Astrocyte of the spinal cord (primary cell): ENCODE measurements at regions not wholly inside any gene's neighbourhood (a gene's known extent, or its start where the extent isn't known, plus 50 kb on each side); places are given as distances from the start of the nearest gene placed in this dataset.

Source experiments
- DNase-seq: peaks from one replicate; pipeline ENCODE4 v3.0.0; 2011; ENCODE audit warnings: low read depth, low spot score
- H3K4me3 ChIP-seq: 2 replicates; pipeline ENCODE4 v1.5.1; 2011; ENCODE audit warnings: low read depth, mild to moderate bottlenecking, low read length, moderate library complexity
- CTCF ChIP-seq: IDR thresholded peaks from 2 replicates; pipeline ENCODE4 v1.5.1; 2012; ENCODE audit warnings: low read depth, mild to moderate bottlenecking, low read length, inconsistent platforms
- in situ Hi-C: cut with HindIII; loops from 2 replicates; pipeline ENCODE4 v1.10.0; 2017; ENCODE audit warnings: low sequenced_read_pairs

GRCh38 chr3:145620002-145620401 is 541.0 kb downstream of the PLOD2 start:
- in situ Hi-C loops, result no loop called here
- TF ChIP-seq CTCF, result no peak
- DNase-seq, result no peak
- H3K4me3 ChIP-seq, result no peak overlapping the region

GRCh38 chr3:145620486-145620885 is 540.5 kb downstream of the PLOD2 start:
- in situ Hi-C loops, result no loop called here
- DNase-seq, result no peak
- no peak for TF ChIP-seq CTCF
- no peak overlapping the region for H3K4me3 ChIP-seq

- DNase-seq, result peak; percentile 7
- in situ Hi-C loops, result no loop called here
- no peak overlapping the region for H3K4me3 ChIP-seq
- no peak for TF ChIP-seq CTCF
Observed at GRCh38 chr3:145623349-145623748, 537.6 kb downstream of the PLOD2 start.

GRCh38 chr3:145628211-145628610 is 532.8 kb downstream of the PLOD2 start:
- TF ChIP-seq CTCF, result no peak
- H3K4me3 ChIP-seq, result no peak overlapping the region
- in situ Hi-C loops, result no loop called here
- no peak for DNase-seq

- TF ChIP-seq CTCF, result no peak
- H3K4me3 ChIP-seq, result no peak overlapping the region
- DNase-seq, result no peak
- in situ Hi-C loops, result no loop called here
Observed at GRCh38 chr3:145637105-145637504, 523.9 kb downstream of the PLOD2 start.

- in situ Hi-C loops, result no loop called here
- H3K4me3 ChIP-seq, result no peak overlapping the region
- DNase-seq, result no peak
- TF ChIP-seq CTCF, result no peak
Observed at GRCh38 chr3:145639003-145639606, 521.9 kb downstream of the PLOD2 start.

- no peak for TF ChIP-seq CTCF
- in situ Hi-C loops, result no loop called here
- no peak overlapping the region for H3K4me3 ChIP-seq
- DNase-seq, result no peak
Observed at GRCh38 chr3:145639875-145640274, 521.1 kb downstream of the PLOD2 start.
